ENCODE measurements at regions not wholly inside any gene's neighbourhood (a gene's known extent, or its start where the extent isn't known, plus 50 kb on each side); places are given as distances from the start of the nearest gene placed in this dataset.

DNA sequence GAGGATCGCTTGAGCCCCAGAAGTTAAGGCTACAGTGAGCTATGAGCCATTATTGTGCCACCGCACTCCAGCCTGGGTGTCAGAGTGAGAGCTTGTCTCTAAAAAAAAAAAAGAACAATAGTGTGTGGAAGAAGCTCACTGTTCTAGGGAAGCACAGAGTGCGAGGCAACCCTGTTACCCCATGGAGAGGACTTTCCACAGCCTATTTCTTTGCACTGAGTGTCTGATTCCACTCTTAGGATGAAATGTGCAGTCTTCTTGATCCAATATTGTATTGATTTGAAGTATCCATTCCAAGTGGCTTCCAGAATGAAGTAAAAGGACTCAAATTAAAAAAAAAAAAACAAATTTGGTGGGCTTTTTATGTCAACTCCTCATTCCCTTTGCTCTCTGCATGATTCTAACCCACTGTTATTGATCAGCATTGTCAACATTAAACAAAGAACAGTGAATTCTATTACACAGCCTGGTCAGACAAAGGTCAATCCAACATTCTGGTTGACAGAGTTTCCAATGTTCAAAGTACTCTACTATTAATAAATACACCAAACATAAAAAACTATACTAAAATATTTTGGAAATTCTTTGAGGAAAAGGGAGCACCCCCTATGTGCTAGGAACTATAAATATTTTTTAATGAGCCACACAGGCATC lies 150.2 kb upstream of the PTPRG start:
- Histone ChIP-seq H3K27ac (no peak overlapping the region), H3K9me3 (no peaks in the 10 kb centered on the region), H3K36me3 (no peaks in the 10 kb centered on the region), H3K4me1 (no peaks in the 10 kb centered on the region), H3K27me3 (no peaks in the 10 kb centered on the region), H3K4me3 (no peak overlapping the region)
- TF ChIP-seq, protein P1, sequence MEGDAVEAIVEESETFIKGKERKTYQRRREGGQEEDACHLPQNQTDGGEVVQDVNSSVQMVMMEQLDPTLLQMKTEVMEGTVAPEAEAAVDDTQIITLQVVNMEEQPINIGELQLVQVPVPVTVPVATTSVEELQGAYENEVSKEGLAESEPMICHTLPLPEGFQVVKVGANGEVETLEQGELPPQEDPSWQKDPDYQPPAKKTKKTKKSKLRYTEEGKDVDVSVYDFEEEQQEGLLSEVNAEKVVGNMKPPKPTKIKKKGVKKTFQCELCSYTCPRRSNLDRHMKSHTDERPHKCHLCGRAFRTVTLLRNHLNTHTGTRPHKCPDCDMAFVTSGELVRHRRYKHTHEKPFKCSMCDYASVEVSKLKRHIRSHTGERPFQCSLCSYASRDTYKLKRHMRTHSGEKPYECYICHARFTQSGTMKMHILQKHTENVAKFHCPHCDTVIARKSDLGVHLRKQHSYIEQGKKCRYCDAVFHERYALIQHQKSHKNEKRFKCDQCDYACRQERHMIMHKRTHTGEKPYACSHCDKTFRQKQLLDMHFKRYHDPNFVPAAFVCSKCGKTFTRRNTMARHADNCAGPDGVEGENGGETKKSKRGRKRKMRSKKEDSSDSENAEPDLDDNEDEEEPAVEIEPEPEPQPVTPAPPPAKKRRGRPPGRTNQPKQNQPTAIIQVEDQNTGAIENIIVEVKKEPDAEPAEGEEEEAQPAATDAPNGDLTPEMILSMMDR (IDR thresholded peaks at IDR 0.05), result no peak
- intact Hi-C loops (cut with DNase I; ENCODE audit: low total_unique reads), result no loop called here
- no peak for DNase-seq

DNA sequence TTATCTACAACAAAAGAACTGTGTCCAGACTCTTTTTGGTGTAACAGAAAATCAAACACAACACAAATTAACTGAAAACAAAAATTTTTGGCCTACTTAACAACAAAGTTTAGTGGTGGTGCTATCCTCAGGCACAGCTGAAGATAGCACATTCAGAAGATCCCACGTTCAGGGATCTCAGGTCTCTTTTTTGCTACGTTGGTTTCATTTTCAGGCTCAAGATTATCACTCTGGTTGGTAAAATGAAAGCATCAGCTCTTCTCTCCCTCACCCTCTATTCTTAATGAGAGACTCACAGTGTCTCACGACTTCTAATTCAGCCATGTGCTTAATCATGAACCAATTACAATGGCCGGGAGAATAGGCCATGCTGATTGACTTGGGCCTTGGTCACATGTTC lies 146.9 kb upstream of the PTPRG start:
- TF ChIP-seq, protein P1 (IDR thresholded peaks at IDR 0.05), result no peak
- no peak for DNase-seq
- Histone ChIP-seq H3K9me3 (no peaks in the 10 kb centered on the region), H3K4me3 (no peak overlapping the region), H3K27me3 (no peaks in the 10 kb centered on the region), H3K4me1 (no peaks in the 10 kb centered on the region), H3K36me3 (no peaks in the 10 kb centered on the region), H3K27ac (no peak overlapping the region)
- intact Hi-C loops (cut with DNase I; ENCODE audit: low total_unique reads), result no loop called here

DNA sequence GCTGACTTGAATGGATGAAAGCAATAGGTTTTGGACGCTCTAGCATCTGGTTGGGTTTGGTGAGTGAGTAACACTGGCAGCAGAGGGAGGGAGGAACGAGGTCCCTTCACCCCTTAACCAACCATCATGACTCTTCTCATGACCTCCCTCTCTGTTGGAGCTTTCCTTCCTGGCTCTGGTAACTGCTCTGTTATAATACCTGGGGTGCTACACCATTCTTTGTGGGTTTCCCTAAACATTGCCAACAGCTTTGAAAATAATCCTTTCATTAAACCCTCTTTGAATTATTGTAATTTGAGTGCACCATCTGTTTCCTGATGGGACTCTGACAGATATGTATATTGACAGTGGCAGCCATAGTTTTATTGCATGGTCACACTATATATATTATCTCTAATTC lies 146.2 kb upstream of the PTPRG start:
- Histone ChIP-seq H3K9me3 (no peaks in the 10 kb centered on the region), H3K4me3 (no peak overlapping the region), H3K36me3 (no peaks in the 10 kb centered on the region), H3K4me1 (no peaks in the 10 kb centered on the region), H3K27ac (no peak overlapping the region), H3K27me3 (no peaks in the 10 kb centered on the region)
- DNase-seq, result no peak
- intact Hi-C loops (cut with DNase I; ENCODE audit: low total_unique reads), result no loop called here
- TF ChIP-seq, protein P1 (IDR thresholded peaks at IDR 0.05), result no peak

DNA sequence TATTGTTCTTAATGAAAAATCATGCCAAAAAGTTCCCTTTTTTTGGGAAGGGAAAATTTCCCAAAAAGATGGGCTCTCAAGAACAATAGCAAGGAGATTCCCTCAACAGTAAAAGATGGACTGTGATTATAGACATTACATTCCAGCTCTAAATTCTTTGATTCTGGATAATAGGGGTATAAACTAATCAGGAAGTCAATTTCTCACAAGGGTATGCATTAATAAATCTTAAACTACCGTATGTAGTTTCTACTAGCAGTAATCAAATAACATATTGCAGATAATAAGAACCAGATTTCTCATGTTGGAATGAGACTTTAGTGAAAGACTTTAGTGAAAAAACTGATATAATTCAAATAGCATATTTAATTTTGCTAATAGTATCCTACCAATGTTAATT lies 144.8 kb upstream of the PTPRG start:
- TF ChIP-seq, protein P1 (IDR thresholded peaks at IDR 0.05), result no peak
- Histone ChIP-seq H3K9me3 (no peaks in the 10 kb centered on the region), H3K4me3 (no peak overlapping the region), H3K27me3 (no peaks in the 10 kb centered on the region), H3K4me1 (no peaks in the 10 kb centered on the region), H3K36me3 (no peaks in the 10 kb centered on the region), H3K27ac (no peak overlapping the region)
- no peak for DNase-seq
- intact Hi-C loops (cut with DNase I; ENCODE audit: low total_unique reads), result no loop called here

DNA sequence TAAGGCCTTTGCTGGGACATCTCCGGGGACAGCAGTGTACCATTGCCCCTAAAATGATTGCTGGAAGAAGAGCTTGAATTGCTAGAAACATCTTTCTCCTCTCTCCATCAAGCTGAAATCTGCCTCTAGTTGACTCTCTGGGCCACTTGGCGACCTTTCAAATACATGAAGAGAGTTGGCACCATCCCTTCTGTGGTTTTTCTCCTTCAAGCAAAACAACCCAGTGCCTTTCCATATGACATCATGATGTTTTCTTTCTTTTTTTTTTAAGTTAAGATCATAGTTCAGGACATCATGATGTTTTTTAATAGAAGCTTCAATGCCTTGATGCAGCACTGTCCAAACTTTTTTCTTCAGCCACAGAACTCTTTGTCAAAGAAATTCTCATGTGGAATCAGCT lies 144.0 kb upstream of the PTPRG start:
- Histone ChIP-seq H3K4me3 (no peak overlapping the region), H3K9me3 (no peaks in the 10 kb centered on the region), H3K36me3 (no peaks in the 10 kb centered on the region), H3K27me3 (no peaks in the 10 kb centered on the region), H3K4me1 (no peaks in the 10 kb centered on the region), H3K27ac (no peak overlapping the region)
- intact Hi-C loops (cut with DNase I; ENCODE audit: low total_unique reads), result no loop called here
- TF ChIP-seq, protein P1 (IDR thresholded peaks at IDR 0.05), result no peak
- DNase-seq, result no peak
